ENCODE measurements at regions not wholly inside any gene's neighbourhood (a gene's known extent, or its start where the extent isn't known, plus 50 kb on each side); places are given as distances from the start of the nearest gene placed in this dataset.

- TF ChIP-seq, protein P1, sequence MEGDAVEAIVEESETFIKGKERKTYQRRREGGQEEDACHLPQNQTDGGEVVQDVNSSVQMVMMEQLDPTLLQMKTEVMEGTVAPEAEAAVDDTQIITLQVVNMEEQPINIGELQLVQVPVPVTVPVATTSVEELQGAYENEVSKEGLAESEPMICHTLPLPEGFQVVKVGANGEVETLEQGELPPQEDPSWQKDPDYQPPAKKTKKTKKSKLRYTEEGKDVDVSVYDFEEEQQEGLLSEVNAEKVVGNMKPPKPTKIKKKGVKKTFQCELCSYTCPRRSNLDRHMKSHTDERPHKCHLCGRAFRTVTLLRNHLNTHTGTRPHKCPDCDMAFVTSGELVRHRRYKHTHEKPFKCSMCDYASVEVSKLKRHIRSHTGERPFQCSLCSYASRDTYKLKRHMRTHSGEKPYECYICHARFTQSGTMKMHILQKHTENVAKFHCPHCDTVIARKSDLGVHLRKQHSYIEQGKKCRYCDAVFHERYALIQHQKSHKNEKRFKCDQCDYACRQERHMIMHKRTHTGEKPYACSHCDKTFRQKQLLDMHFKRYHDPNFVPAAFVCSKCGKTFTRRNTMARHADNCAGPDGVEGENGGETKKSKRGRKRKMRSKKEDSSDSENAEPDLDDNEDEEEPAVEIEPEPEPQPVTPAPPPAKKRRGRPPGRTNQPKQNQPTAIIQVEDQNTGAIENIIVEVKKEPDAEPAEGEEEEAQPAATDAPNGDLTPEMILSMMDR (IDR thresholded peaks at IDR 0.05; ENCODE audit: insufficient read depth, low read depth, low read length), result no peak
- TF ChIP-seq EZH2 (IDR thresholded peaks at IDR 0.05; ENCODE audit: insufficient read depth, low read length), result no peak
Observed at GRCh38 chr14:55867719-55868118, 250.5 kb upstream of the PELI2 start.
